ENCODE measurements at regions not wholly inside any gene's neighbourhood (a gene's known extent, or its start where the extent isn't known, plus 50 kb on each side); places are given as distances from the start of the nearest gene placed in this dataset.

- ChIA-PET POLR2A (interaction anchor here (0.6 kb wide), 1 partner anchor 10 kb away, joined by 3 read pairs; no protein-coding TSS in a partner anchor), CTCF (ENCODE audit: low intra/inter-chr PET ratio) (no interaction called here)
- in situ Hi-C loops (cut with MboI) (no loop called here), intact Hi-C loops (cut with micrococcal nuclease) (no loop called here)
- Histone ChIP-seq H3K9me3 (replicated peaks; ENCODE audit: control insufficient read depth, insufficient read depth, low read depth, low read length) (no peaks in the 10 kb centered on the region), H3K79me2 (ENCODE audit: control insufficient read depth, insufficient read depth, low read length) (no peaks in the 10 kb centered on the region), H4K20me1 (replicated peaks; ENCODE audit: control insufficient read depth, insufficient read depth, low read length) (no peaks in the 10 kb centered on the region), H3K4me3 (no peak overlapping the region), H3K9ac (ENCODE audit: insufficient read depth in 1 of 2, low read depth in 2 of 2, low read length in 2 of 2) (no peak overlapping the region), H3K27me3 (ENCODE audit: control insufficient read depth in 2 of 2, insufficient read depth in 2 of 2, low read length in 2 of 2) (no peaks in the 10 kb centered on the region), H2AFZ (ENCODE audit: low read depth, low read length) (no peak overlapping the region), H3K27ac (ENCODE audit: extremely low read depth, low read depth, low read length) (no peak overlapping the region), H3K4me1 (replicated peaks in 1 of 2; ENCODE audit: control insufficient read depth in 2 of 2, insufficient read depth in 2 of 2, low read length in 2 of 2) (no peaks in the 10 kb centered on the region), H3K4me2 (ENCODE audit: insufficient read depth, low read length) (no peak overlapping the region), H3K36me3 (ENCODE audit: control insufficient read depth, insufficient read depth, low read length) (no peaks in the 10 kb centered on the region), H3K9me1 (ENCODE audit: control insufficient read depth, insufficient read depth, low read length) (no peaks in the 10 kb centered on the region)
- DNase-seq (ENCODE audit: extremely low read depth in 1 of 4, low spot score in 3 of 4) (no peak), ATAC-seq (no peak), FAIRE-seq (no peak)
- TF ChIP-seq, protein P1, sequence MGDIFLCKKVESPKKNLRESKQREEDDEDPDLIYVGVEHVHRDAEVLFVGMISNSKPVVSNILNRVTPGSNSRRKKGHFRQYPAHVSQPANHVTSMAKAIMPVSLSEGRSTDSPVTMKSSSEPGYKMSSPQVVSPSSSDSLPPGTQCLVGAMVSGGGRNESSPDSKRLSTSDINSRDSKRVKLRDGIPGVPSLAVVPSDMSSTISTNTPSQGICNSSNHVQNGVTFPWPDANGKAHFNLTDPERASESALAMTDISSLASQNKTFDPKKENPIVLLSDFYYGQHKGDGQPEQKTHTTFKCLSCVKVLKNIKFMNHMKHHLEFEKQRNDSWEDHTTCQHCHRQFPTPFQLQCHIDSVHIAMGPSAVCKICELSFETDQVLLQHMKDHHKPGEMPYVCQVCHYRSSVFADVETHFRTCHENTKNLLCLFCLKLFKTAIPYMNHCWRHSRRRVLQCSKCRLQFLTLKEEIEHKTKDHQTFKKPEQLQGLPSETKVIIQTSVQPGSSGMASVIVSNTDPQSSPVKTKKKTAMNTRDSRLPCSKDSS (IDR thresholded peaks at IDR 0.05; ENCODE audit: low read depth, partially characterized antibody) = no peak
- TF ChIP-seq KAT2B (IDR thresholded peaks at IDR 0.05; ENCODE audit: low read depth, low read length) = no peak
- no peak for TF ChIP-seq TCF7 (IDR thresholded peaks at IDR 0.05; ENCODE audit: borderline replicate concordance)
- TF ChIP-seq RNF2 (IDR thresholded peaks at IDR 0.05) = no peak
- no peak for TF ChIP-seq ZNF263 (CRISPR knock-in tag; IDR thresholded peaks at IDR 0.05; ENCODE audit: borderline replicate concordance)
- no peak for TF ChIP-seq HCFC1 (IDR thresholded peaks at IDR 0.05; ENCODE audit: low read depth, low read length)
- TF ChIP-seq SAP30 (IDR thresholded peaks at IDR 0.05; ENCODE audit: borderline replicate concordance, insufficient read depth, low read depth, low read length, poor library complexity, severe bottlenecking) = no peak
- no peak for TF ChIP-seq NFATC3 (IDR thresholded peaks at IDR 0.05)
- TF ChIP-seq BDP1 (IDR thresholded peaks at IDR 0.05; ENCODE audit: insufficient read depth, insufficient read length) = no peak
- no peak for TF ChIP-seq TRIM28 (IDR thresholded peaks at IDR 0.05)
- TF ChIP-seq RBM39 (optimal IDR thresholded peaks at IDR 0.05; ENCODE audit: low read depth, low read length) = no peak
- no peak for TF ChIP-seq BRD4 (IDR thresholded peaks at IDR 0.05)
- no peak for TF ChIP-seq C11orf30 (IDR thresholded peaks at IDR 0.05; ENCODE audit: low read depth)
- TF ChIP-seq POLR2B (IDR thresholded peaks at IDR 0.05; ENCODE audit: low read depth, partially characterized antibody) = no peak
- TF ChIP-seq, protein P2, sequence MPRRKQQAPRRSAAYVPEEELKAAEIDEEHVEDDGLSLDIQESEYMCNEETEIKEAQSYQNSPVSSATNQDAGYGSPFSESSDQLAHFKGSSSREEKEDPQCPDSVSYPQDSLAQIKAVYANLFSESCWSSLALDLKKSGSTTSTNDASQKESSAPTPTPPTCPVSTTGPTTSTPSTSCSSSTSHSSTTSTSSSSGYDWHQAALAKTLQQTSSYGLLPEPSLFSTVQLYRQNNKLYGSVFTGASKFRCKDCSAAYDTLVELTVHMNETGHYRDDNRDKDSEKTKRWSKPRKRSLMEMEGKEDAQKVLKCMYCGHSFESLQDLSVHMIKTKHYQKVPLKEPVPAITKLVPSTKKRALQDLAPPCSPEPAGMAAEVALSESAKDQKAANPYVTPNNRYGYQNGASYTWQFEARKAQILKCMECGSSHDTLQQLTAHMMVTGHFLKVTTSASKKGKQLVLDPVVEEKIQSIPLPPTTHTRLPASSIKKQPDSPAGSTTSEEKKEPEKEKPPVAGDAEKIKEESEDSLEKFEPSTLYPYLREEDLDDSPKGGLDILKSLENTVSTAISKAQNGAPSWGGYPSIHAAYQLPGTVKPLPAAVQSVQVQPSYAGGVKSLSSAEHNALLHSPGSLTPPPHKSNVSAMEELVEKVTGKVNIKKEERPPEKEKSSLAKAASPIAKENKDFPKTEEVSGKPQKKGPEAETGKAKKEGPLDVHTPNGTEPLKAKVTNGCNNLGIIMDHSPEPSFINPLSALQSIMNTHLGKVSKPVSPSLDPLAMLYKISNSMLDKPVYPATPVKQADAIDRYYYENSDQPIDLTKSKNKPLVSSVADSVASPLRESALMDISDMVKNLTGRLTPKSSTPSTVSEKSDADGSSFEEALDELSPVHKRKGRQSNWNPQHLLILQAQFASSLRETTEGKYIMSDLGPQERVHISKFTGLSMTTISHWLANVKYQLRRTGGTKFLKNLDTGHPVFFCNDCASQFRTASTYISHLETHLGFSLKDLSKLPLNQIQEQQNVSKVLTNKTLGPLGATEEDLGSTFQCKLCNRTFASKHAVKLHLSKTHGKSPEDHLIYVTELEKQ (CRISPR knock-in tag; IDR thresholded peaks at IDR 0.05) = no peak
- TF ChIP-seq SPI1 (IDR thresholded peaks at IDR 0.05; ENCODE audit: borderline replicate concordance, low read depth, low read length) = no peak
- BruUV-seq (replicated peaks) = no TSS peak
- WGBS (ENCODE audit: insufficient coverage, low coverage, missing lambda C conversion rate) = 11% methylated on average over 4 of the region's 4 CpGs
Observed at GRCh38 chr18:31218671-31219383, 56.2 kb upstream of the DSC1 start.

Data from K562 (cell line).